GM12865 (cell line): ENCODE measurements at regions not wholly inside any gene's neighbourhood (a gene's known extent, or its start where the extent isn't known, plus 50 kb on each side); places are given as distances from the start of the nearest gene placed in this dataset.

Experiments
- DNase-seq: peaks from one replicate; pipeline ENCODE4 v3.0.0; 2010; ENCODE audit warnings: low read depth
- H3K4me3 ChIP-seq: 2 replicates; pipeline ENCODE4 v1.5.1; 2011; ENCODE audit warnings: mild to moderate bottlenecking, low read depth, low read length, control low read depth
- TF ChIP-seq, protein P1 (sequence below): IDR thresholded peaks from 2 replicates; pipeline ENCODE4 v1.5.1; 2011; ENCODE audit warnings: low read length, control low read depth, low read depth, inconsistent platforms; ENCODE audit not compliant: insufficient read depth; ENCODE audit errors: missing control alignments

DNA sequence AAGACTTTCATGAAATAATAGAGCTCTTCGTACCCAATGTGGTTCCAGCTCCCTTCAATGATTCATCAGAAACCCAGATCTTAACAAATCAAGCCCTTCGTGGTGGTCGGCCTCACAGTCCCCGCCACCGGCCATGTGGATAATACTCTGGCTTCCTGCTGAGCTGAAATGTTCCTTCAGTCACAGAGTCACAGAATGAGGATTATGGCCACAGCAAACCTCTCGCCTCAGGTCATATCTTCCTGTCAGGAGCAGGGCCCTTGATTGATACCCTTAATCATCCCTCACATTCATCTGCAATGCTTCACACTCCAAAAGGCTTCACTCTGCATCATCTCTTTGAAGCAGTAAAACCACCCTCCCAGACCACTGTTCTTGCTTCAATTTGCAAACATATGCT lies 452.6 kb downstream of the OCA2 start:
- no peak for DNase-seq
- no peak overlapping the region for H3K4me3 ChIP-seq
- TF ChIP-seq, protein P1, sequence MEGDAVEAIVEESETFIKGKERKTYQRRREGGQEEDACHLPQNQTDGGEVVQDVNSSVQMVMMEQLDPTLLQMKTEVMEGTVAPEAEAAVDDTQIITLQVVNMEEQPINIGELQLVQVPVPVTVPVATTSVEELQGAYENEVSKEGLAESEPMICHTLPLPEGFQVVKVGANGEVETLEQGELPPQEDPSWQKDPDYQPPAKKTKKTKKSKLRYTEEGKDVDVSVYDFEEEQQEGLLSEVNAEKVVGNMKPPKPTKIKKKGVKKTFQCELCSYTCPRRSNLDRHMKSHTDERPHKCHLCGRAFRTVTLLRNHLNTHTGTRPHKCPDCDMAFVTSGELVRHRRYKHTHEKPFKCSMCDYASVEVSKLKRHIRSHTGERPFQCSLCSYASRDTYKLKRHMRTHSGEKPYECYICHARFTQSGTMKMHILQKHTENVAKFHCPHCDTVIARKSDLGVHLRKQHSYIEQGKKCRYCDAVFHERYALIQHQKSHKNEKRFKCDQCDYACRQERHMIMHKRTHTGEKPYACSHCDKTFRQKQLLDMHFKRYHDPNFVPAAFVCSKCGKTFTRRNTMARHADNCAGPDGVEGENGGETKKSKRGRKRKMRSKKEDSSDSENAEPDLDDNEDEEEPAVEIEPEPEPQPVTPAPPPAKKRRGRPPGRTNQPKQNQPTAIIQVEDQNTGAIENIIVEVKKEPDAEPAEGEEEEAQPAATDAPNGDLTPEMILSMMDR: no peak

DNA sequence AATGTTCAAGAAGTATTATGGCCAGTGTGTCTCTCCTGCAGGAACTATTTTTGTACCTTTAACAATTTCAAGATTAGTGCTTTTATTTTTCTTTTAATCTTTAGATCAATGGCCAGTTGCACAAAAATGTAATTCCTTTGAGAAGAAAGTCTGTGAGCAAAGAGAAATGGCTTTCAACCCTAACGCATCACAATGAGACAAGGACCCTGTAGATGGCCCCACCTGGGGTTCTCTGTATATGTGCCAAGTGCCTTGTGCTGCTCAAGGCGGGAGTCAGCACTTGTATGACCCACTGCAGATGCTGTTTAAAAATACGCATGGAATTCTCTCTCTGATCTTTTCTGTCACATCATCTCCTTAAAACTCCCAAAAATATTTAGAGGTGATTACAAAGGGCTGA lies 453.4 kb downstream of the OCA2 start:
- no peak for DNase-seq
- no peak overlapping the region for H3K4me3 ChIP-seq
- TF ChIP-seq, protein P1: no peak

DNA sequence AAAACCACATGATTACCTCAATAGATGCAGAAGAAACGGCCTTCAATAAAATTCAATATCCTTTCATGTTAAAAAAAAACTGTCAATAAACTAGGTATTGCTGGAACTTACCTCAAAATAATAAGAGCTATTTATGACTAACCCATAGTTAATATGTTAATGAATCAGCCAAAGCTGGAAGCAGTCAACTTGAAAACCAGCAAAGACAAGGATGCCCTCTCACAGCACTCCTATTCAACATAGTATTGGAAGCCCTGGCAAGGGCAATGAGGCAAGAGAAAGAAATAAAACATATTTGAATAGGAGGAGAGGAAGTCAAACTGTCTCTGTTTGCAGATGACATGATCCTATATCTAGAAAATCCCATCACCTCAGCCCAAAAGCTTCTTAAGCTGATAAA lies 456.1 kb downstream of the OCA2 start:
- no peak for DNase-seq
- TF ChIP-seq, protein P1: no peak
- H3K4me3 ChIP-seq: no peak overlapping the region

- DNase-seq: no peak
- no peak overlapping the region for H3K4me3 ChIP-seq
- TF ChIP-seq, protein P1: no peak
Observed at GRCh38 chr15:27639595-27639994, 459.5 kb downstream of the OCA2 start.

DNA sequence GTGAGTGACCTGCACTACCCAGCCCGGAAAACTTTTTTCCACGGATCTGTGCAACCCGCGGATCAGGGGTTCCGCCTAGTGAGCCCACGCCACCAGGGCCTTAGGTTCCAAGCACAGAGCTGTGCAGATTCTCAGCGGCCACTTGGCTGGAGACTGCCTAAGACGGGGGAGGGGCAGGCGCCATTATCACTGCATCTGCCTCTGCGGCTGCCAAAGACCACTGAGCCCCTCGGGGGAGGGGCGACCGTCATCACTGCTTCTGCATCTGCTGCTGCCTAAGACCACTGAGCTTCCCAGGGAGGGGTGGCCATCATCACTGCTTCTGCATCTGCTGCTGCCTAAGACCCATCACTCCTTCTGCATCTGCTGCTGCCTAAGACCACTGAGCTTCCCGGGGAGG lies 460.2 kb downstream of the OCA2 start:
- H3K4me3 ChIP-seq: no peak overlapping the region
- DNase-seq: no peak
- TF ChIP-seq, protein P1: no peak

DNA sequence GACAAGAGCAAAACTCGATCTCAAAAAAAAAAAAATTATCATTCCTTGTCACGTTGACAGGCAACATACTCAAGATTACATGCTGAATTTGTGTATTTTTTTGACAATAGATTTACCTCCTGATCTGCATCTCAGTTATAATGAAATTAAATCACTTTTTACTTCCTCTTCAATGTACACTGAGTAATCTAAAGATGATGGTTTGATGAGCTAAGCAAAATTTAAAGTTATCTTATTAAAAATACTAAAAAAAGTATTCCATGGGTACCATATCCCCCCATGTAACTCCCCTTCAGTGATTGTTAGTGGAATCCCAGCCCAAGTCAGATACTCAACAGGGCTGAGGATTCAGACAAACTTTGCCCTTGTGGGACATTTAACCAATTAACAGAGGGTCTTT lies 463.2 kb downstream of the OCA2 start:
- TF ChIP-seq, protein P1: no peak
- DNase-seq: no peak
- no peak overlapping the region for H3K4me3 ChIP-seq

DNA sequence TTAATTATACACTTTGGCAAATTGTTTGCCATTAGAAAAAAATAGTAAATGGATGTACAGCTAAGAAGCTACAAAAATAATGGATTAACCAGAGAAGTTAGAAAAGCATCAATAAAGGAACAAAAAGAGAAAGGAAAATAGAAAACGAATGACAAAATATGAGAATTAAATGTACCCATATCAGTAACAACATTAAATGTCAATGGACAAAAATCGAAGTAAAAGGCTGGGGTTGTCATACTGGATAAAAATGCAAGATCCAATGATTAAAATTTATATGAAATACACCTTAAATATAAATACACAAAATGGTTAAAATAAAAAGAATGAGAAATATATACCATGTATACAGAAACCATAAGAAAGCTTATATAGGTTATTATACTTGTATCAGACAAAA lies 470.6 kb downstream of the OCA2 start:
- no peak for DNase-seq
- no peak overlapping the region for H3K4me3 ChIP-seq
- TF ChIP-seq, protein P1: no peak
